ENCODE measurements at regions not wholly inside any gene's neighbourhood (a gene's known extent, or its start where the extent isn't known, plus 50 kb on each side); places are given as distances from the start of the nearest gene placed in this dataset.

DNA sequence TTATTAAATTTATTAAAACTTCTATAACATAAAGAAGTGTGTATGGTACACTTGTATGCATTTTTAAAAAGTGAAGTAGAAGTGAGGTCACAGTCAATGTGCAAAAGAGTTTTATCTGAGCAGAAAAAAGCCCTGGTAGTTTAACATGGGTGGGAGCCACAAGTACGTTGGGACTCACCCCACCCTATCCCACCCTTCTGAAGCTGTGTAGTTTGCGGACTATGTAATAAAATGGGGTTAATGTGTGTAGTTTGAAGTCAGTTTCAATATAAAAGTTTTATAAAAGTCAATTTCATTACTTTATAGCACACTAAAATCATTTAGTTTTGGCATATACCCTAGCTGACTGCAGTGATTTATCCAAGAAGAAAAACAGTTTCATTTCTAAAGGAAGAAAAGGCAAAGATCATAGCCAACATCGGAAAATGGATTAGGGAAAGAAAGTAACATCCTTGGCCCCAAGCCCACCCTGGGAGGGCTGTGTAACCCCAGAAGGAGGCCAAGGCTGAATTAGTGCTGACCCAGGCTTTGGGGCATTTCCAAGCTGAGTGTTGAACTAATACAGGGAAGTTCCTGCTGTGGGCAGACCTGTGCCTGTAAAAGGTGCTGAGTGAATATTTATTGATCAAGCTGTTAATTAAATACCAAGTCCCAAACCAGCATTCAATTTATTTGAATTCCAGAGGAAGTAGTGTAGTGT is 398.6 kb upstream of the ADAMTSL1 start:
- no peak overlapping the region for H3K4me3 Mint-ChIP-seq
- H3K36me3 Mint-ChIP-seq (ENCODE audit: low read depth) = no peaks in the 10 kb centered on the region
- H3K27ac Mint-ChIP-seq = no peak overlapping the region
- H3K27me3 Mint-ChIP-seq = no peaks in the 10 kb centered on the region
- H3K9me3 Mint-ChIP-seq = no peaks in the 10 kb centered on the region
- H3K4me1 Mint-ChIP-seq (ENCODE audit: low read depth) = no peaks in the 10 kb centered on the region

DNA sequence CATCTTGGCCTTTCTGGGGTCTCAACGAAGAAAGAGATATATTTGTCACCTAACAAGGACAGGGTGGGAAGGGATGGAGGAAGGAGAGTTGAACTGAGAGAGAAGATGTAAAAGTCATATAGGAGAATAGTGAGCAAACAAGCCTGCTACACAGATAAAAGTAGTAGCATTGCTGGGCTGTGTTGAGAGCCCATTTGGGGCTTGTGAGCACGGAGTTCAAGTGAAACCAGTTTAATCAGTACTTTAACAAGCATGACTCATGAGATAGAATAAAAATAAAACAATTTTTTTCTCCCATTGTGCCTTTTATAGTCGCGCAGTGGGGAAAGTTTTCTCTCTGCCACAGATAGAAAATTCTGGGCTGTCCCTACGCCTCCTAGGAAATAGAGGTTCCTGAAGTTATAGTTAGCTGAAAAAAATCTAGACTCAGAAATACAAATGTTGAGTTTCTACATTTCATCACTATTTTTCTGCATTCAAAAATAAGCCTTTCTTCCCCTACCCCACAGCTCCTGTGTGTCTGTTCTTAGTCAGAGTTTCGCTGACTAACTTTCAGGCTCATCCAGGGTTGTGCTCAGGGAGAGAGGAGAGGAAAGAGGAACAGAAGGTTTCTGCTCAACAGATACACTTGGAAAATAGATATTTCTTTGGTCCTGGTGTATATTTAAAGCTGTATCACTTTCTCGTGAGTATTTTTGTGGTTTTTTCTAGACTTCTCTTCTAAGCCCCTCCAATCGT is 395.8 kb upstream of the ADAMTSL1 start:
- H3K9me3 Mint-ChIP-seq = no peaks in the 10 kb centered on the region
- H3K4me1 Mint-ChIP-seq (ENCODE audit: low read depth) = no peaks in the 10 kb centered on the region
- H3K36me3 Mint-ChIP-seq (ENCODE audit: low read depth) = no peaks in the 10 kb centered on the region
- H3K27ac Mint-ChIP-seq = no peak overlapping the region
- no peak overlapping the region for H3K4me3 Mint-ChIP-seq
- no peaks in the 10 kb centered on the region for H3K27me3 Mint-ChIP-seq

DNA sequence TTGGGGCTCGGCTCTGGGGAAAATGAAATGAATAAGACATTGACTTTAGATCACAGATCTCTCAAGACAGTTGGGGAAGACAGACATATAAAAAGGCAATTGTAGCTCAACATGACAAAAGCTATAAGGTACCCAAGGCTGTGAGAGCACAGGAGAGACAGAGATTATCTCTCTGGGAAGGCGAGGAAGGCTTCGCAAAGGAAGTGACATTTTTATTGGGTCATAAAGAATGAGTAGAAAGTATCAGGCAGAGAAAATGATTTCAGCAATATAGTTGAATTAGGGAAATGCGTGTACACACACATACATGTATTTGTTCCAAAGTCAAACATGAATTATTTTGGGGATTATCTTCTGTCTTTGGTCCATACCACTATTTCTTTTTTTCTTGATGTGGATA is 381.8 kb upstream of the ADAMTSL1 start:
- H3K9me3 Mint-ChIP-seq = peaks cover 3% of the 10 kb centered on the region

DNA sequence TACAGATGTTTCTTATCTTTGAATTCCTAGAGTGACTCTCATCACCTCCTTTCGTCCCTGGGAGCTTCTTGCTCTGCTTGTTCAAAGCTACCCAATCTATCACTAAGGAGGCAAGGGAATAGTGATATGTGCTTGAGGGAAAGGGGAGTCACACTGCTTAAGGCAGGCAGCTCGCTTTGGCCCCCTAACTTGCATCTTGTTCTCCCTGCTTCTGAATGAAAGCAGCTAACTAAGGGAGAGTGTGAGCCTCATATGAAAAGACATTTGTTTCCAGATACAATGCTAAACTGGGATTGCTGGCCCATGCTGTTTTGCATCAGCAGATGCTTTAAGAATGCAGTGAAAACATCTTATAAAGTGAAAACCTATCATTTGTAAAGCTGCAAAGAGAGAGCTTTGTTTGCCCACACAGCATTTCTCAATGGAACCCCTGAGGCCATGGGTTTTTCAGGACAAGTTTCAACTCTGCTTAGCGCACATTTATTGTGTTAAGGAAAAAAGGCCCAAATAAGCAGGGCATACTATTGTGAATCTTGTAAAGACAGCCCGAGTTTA is 367.9 kb upstream of the ADAMTSL1 start:
- Mint-ChIP-seq H3K27ac (no peak overlapping the region), H3K27me3 (no peaks in the 10 kb centered on the region), H3K9me3 (peaks cover 4% of the 10 kb centered on the region)

More for the DNA sequence above, 381.8 kb upstream of the ADAMTSL1 start:
- Mint-ChIP-seq H3K36me3 (ENCODE audit: low read depth) (no peaks in the 10 kb centered on the region), H3K4me3 (no peak overlapping the region), H3K27ac (no peak overlapping the region), H3K27me3 (no peaks in the 10 kb centered on the region), H3K4me1 (ENCODE audit: low read depth) (no peaks in the 10 kb centered on the region)

DNA sequence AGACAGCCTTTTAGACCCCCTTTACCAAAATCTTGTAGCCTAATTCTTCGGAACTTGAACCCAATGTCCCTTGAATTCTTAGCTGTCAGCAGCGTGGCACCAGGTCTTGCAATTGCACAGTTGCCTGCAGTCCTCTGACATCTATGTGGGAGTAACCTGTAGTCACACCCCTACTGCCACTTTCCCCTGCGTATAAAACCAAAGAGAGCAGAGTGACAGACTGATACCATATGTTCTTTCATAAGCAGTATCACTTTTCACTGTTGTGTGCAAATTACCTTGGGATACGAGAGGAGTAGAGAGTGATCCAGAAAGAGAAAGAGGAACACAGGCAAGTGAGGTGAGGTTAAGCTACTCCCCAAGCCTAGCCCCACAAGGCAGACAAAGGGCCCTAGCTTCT is 364.3 kb upstream of the ADAMTSL1 start:
- Mint-ChIP-seq H3K27me3 (no peaks in the 10 kb centered on the region), H3K4me1 (ENCODE audit: low read depth) (no peaks in the 10 kb centered on the region), H3K27ac (no peak overlapping the region), H3K9me3 (no peaks in the 10 kb centered on the region), H3K36me3 (ENCODE audit: low read depth) (no peaks in the 10 kb centered on the region), H3K4me3 (no peak overlapping the region)

More for the DNA sequence above, 367.9 kb upstream of the ADAMTSL1 start:
- H3K36me3 Mint-ChIP-seq (ENCODE audit: low read depth) = no peaks in the 10 kb centered on the region
- H3K4me3 Mint-ChIP-seq = no peak overlapping the region
- no peaks in the 10 kb centered on the region for H3K4me1 Mint-ChIP-seq (ENCODE audit: low read depth)

DNA sequence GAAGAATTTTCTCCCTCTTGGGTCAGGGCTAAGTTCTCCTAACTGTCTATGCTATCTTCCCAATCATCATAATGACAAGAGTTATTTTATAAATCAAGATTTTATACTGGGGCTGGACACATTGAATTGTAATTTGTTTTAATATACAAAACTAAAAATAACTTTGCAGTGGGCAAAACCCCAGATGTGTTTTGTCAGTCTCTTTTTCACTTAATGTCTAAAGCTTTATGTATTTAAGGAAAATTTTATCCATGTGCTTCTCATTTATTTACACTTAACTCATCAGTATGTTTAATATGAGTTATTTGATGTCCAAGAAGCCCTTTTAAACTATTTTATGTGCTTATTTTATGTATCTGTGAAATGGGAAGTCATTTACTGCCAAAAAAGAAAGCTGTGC is 362.8 kb upstream of the ADAMTSL1 start:
- Mint-ChIP-seq H3K4me1 (ENCODE audit: low read depth) (no peaks in the 10 kb centered on the region), H3K9me3 (no peaks in the 10 kb centered on the region), H3K27me3 (no peaks in the 10 kb centered on the region), H3K27ac (no peak overlapping the region), H3K4me3 (no peak overlapping the region), H3K36me3 (ENCODE audit: low read depth) (no peaks in the 10 kb centered on the region)

DNA sequence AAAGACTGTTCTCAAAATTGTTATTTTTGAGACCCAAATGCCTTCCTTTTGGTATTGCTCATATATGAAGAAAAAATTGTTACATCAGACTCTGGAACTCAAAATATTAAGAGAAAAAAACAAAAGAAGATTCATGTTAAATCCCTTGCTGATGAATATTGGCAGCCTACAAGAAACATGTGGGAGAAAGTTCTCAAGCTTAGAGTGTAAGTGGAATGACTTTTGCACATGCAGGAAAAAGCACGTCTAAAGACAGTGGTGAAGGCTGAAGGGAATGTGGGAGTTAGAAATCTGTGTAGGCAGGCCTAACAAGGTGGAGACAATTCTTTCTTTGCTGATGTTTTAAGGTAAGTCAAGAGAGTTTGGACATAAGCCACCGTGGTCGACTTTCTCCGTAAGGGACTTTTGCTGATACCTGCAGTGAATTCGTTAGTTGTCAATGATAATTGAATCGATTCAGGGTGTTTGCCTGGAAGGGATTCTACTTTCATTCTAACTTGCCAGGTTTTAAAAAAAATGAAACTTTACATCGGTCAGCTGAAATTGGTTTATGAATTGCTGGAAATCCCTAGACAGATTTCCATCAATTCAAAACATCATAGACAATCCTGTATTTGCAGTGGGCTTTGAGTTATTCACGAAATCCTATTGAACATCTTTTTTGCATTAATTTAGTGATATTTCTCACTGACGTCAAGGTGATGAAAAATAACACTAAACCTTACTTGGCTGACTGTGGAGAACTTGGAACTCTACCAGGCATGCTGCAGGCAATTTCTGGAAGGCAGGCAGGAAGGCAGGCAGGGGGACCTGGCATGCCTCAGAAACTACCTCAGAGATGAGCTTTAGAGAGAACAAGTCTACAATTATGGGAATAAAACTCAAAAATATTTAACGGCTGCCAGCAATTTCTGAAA is 359.1 kb upstream of the ADAMTSL1 start:
- Mint-ChIP-seq H3K9me3 (no peaks in the 10 kb centered on the region), H3K36me3 (ENCODE audit: low read depth) (no peaks in the 10 kb centered on the region), H3K27ac (no peak overlapping the region), H3K4me1 (ENCODE audit: low read depth) (no peaks in the 10 kb centered on the region), H3K27me3 (no peaks in the 10 kb centered on the region), H3K4me3 (no peak overlapping the region)

DNA sequence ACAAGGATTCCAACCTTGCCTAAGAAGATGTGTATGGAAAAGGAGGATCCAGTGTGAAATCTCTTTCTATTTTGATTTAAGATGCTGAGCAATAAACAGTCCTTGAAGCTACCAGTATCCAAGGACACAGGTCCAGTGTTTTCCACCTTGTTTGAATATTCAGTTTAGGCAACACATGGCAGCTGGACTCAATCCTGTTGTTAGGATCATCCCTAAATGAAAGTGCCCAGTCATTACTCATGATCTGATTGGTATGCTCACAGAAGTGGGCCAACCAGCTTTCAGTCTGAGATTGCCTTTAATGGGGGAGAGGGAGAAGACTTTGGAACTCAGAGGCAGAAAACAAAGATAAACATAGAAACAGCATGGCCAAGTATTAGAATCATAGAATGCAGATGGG is 355.7 kb upstream of the ADAMTSL1 start:
- H3K36me3 Mint-ChIP-seq (ENCODE audit: low read depth) = no peaks in the 10 kb centered on the region
- H3K4me3 Mint-ChIP-seq = no peak overlapping the region
- H3K27me3 Mint-ChIP-seq = no peaks in the 10 kb centered on the region
- H3K9me3 Mint-ChIP-seq = no peaks in the 10 kb centered on the region
- no peak overlapping the region for H3K27ac Mint-ChIP-seq
- H3K4me1 Mint-ChIP-seq (ENCODE audit: low read depth) = no peaks in the 10 kb centered on the region

DNA sequence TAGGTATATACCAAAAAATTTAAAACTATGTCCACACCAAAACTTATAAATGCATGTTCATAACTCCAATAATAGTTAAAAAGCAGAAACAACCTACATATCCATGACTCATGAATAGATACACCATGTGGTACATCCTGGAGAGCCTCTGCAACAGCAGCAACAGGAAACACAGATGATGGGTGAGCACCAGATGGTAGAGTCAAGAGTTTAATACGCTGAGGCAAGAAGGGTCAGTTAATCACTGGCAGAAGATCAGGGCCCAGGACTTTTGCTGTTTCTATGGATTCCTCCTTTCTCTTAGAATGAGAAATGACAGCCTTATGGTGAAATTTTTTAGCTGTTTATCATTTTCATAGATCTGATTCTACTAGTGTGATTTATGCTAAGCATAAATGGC is 351.8 kb upstream of the ADAMTSL1 start:
- Mint-ChIP-seq H3K27ac (no peak overlapping the region), H3K36me3 (ENCODE audit: low read depth) (no peaks in the 10 kb centered on the region), H3K9me3 (no peaks in the 10 kb centered on the region), H3K4me1 (ENCODE audit: low read depth) (no peaks in the 10 kb centered on the region), H3K27me3 (no peaks in the 10 kb centered on the region), H3K4me3 (no peak overlapping the region)

DNA sequence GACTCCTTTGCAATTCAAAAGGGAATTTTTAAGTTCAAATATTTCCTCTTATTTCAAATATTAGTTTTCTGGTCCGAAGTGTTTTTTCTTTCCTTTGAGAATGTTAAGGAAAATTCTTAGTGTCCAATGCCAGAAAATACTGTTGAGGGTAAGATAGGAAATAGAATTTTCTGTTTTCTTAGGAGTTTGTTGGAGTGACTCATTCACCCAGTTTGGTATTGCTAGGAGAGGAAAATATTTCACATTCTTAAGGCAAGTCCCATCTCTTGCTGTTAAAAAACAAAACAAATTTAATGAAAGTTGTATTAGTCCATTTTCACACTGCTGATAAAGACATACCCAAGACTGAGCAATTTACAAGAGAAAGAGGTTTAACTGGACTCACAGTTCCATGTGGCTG is 349.2 kb upstream of the ADAMTSL1 start:
- no peaks in the 10 kb centered on the region for H3K27me3 Mint-ChIP-seq
- no peak overlapping the region for H3K4me3 Mint-ChIP-seq
- H3K9me3 Mint-ChIP-seq = no peaks in the 10 kb centered on the region
- no peaks in the 10 kb centered on the region for H3K4me1 Mint-ChIP-seq (ENCODE audit: low read depth)
- no peak overlapping the region for H3K27ac Mint-ChIP-seq
- H3K36me3 Mint-ChIP-seq (ENCODE audit: low read depth) = no peaks in the 10 kb centered on the region

DNA sequence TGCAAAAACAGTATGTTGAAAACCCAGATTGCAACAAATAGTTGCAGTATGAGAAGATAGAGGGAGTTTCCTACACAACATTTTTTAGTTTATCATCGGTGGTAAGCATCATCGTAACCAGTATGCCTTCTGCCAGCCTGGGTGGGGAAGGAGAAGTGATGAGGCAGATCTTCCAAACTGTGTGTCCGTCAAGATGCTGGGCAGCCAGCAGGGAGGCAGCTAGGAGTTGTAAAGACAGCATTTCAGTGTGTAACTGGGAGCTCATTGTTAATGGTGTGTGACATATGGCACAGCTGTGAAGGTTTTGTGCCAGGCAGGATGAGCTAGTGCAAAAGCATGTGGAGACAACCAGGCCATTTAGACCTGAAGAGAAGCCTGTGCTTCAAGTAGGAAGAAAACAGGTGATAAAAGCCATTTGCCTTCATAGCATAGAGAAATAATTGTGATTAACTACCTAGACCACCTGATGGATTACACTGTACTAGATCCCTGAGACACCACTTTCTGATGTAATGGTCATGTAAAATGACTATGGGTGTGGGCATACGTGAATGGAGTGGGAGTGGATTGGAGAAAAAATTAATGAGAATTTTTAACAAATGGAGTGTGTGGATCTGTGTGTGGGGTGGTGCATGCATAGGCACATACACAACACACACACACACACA is 347.0 kb upstream of the ADAMTSL1 start:
- H3K4me3 Mint-ChIP-seq = no peak overlapping the region
- no peaks in the 10 kb centered on the region for H3K36me3 Mint-ChIP-seq (ENCODE audit: low read depth)
- H3K9me3 Mint-ChIP-seq = no peaks in the 10 kb centered on the region
- H3K4me1 Mint-ChIP-seq (ENCODE audit: low read depth) = no peaks in the 10 kb centered on the region
- no peaks in the 10 kb centered on the region for H3K27me3 Mint-ChIP-seq
- H3K27ac Mint-ChIP-seq = no peak overlapping the region

DNA sequence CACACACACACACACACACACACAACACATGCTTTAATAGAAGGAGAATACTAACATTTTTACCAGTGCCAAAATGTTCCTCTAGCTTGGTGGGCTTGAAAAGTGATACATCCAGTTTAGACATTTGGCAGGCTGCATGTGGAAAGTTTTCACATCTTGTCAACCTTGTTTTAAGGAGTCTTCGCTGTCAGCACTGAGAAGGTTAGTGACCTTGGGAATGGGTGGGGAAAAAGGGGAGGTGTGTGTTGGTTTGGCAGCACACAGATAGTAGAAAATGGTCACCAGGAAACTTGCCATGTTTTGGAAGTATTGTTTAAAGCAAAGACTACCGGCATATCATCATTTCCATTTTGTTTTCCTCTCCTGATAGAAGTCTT is 346.5 kb upstream of the ADAMTSL1 start:
- Mint-ChIP-seq H3K36me3 (ENCODE audit: low read depth) (no peaks in the 10 kb centered on the region), H3K27ac (no peak overlapping the region), H3K9me3 (peaks cover 4% of the 10 kb centered on the region), H3K4me3 (no peak overlapping the region), H3K27me3 (no peaks in the 10 kb centered on the region), H3K4me1 (ENCODE audit: low read depth) (no peaks in the 10 kb centered on the region)

DNA sequence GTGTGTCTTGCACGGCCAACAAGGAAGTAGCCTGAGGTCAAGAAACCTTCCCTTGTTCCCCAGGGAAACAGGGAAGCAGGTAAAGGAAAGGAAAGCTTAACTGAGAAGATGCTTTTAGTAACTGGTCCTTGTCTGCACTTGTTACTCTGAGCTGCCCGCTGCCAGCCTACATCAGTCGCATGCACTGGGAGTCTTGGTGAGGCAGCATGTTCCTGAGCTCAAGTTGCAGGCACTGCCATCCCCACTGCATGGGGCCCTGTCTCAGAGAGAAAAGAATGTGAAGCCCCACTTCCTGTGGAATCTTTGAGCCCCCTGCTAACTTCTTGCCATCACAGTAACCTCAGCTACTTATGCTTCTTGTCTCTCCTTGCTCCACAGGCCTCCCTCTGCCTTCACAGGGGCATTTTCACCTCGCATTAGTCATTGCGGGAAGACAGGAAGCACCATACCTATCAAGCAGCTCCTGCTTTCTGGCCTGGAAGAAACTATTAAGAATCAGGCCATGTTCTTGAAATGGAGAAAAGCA is 344.1 kb upstream of the ADAMTSL1 start:
- no peaks in the 10 kb centered on the region for H3K27me3 Mint-ChIP-seq
- H3K9me3 Mint-ChIP-seq = peaks cover 5% of the 10 kb centered on the region
- H3K4me3 Mint-ChIP-seq = no peak overlapping the region
- no peak overlapping the region for H3K27ac Mint-ChIP-seq
- no peaks in the 10 kb centered on the region for H3K36me3 Mint-ChIP-seq (ENCODE audit: low read depth)
- H3K4me1 Mint-ChIP-seq (ENCODE audit: low read depth) = no peaks in the 10 kb centered on the region

DNA sequence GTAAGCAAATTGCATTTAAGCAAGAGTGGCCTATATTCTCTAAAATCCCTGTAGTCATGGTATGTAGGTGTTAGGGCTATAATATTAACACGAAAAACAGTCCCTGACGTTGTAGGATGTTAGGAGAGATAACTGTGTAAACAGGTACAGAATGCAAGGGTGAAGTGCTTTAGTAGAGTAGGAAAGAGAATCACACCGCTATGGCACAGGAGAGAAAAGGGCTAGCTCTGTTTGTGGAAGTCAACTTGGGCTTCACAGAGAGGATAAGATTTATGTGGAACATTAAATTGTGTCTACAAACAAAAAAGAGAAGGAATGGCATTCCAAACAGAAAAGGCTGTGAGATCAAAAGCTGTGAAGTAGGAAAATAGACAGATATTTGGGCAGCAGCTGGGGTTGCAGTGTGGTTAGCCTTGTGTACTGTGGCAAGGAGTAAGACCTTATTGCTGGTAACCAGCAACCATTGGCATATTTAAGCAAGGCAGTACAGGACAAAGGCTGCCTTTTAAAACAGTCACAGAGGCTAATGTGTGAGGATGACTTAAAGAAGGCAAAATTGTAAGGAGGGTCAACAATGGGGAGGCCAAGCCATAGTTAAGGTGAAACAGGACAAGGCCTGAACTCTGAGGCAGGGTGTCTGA is 337.5 kb upstream of the ADAMTSL1 start:
- Mint-ChIP-seq H3K4me3 (no peak overlapping the region), H3K9me3 (peaks cover 5% of the 10 kb centered on the region), H3K4me1 (ENCODE audit: low read depth) (no peaks in the 10 kb centered on the region), H3K36me3 (ENCODE audit: low read depth) (no peaks in the 10 kb centered on the region), H3K27ac (no peak overlapping the region), H3K27me3 (no peaks in the 10 kb centered on the region)

Data from stimulated activated naive CD8-positive, alpha-beta T cell treated with anti-CD3 and anti-CD28 coated beads, Interleukin-15, Interleukin-2, amounts not matched to agents 100 ng/mL and 50 ng/mL, for 24 hours (primary cell).